GM23338 (cell line): ENCODE measurements at regions not wholly inside any gene's neighbourhood (a gene's known extent, or its start where the extent isn't known, plus 50 kb on each side); places are given as distances from the start of the nearest gene placed in this dataset.
A peak's percentile ranks its signal among the peaks of the same experiment; 100 is the strongest.

Experiments
- CTCF ChIP-seq, 2 experiments: fragments of 200-600 bp in 1 of 2; sonication (generic) in 1 of 2; conservative IDR thresholded peaks; 2 replicates each; pipeline versions ENCODE4 v1.5.1 to v1.6.1; 2016 to 2017; ENCODE audit warnings: antibody characterized with exemption in 2 of 2, low read depth in 2 of 2, mild to moderate bottlenecking in 2 of 2, moderate library complexity in 1 of 2
- POLR2AphosphoS5 ChIP-seq: IDR thresholded peaks from 2 replicates; pipeline ENCODE4 v1.6.1; 2016; ENCODE audit warnings: antibody characterized with exemption, low read depth

- TF ChIP-seq CTCF (conservative IDR thresholded peaks at IDR 0.05; ENCODE audit: low read depth in 2 of 2), result peak; percentile 67 to 70
- no peak for TF ChIP-seq POLR2AphosphoS5
These were observed 443.5 kb downstream of the XIRP2 start for GRCh38 chr2:167331636-167332232.
